HG02938 (cell line): ENCODE measurements at regions not wholly inside any gene's neighbourhood (a gene's known extent, or its start where the extent isn't known, plus 50 kb on each side); places are given as distances from the start of the nearest gene placed in this dataset.

Experiments used
- ATAC-seq: cut with Tn5 transposase; IDR thresholded peaks from one replicate; pipeline ENCODE4 v1.9.1; 2021; ENCODE audit warnings: mild to moderate bottlenecking, moderate library complexity; ENCODE audit not compliant: unreplicated experiment

DNA sequence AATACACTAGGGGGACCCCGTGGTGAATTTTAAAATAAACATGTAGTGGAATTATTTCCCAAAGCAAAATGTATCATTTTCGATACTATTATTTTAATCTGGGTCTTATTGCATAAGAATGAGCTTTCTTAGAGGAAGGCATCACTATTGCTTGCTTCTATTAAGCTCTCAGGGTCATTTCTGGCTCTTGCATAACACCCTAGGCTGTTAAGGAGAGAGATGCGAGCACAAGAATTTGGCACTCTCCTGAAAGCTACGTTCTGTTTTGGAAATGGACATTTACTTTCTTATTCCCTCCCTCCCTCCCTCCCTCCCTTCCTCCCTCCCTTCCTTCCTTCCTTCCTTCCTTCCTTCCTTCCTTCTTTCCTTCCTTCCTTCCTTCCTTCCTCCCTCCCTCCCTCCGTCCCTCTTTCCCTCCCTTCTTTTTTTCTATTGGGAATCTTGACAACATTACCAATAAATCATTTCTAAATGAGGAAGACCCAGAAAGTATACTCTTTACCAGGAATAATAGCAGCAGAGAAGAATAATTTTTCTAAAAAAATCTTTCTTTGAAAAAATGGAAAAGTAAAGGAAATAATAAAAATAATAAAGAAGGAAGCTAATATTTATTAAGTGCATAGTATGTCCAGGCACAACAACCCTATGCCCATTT is 83.6 kb upstream of the BDNF start:
- no peak for ATAC-seq

DNA sequence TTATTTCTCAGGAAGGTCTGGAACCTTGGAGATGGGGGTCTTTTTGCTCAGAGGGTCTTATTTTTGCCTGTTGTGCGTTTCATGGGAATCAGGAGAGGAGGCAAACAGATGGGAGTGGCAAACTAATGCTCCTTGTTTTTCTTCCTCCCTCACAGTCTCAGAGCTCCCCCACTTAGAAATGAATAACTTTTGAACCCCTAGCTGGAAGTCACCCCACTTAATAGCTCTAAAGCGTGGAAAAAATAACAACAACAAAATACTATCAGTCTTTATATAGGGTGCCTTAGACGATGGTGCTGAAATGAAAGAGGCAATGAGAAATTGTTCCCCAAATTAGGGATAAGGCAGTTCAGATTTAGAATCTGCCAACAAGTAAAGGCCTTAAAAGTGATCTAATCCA is 76.8 kb upstream of the BDNF start:
- ATAC-seq: no peak

- no peak for ATAC-seq
These were observed 73.6 kb upstream of the BDNF start for GRCh38 chr11:27773884-27774283.

GRCh38 chr11:27771516-27771915 is 71.3 kb upstream of the BDNF start:
- no peak for ATAC-seq

GRCh38 chr11:27770576-27770975 is 70.3 kb upstream of the BDNF start:
- ATAC-seq: no peak

DNA sequence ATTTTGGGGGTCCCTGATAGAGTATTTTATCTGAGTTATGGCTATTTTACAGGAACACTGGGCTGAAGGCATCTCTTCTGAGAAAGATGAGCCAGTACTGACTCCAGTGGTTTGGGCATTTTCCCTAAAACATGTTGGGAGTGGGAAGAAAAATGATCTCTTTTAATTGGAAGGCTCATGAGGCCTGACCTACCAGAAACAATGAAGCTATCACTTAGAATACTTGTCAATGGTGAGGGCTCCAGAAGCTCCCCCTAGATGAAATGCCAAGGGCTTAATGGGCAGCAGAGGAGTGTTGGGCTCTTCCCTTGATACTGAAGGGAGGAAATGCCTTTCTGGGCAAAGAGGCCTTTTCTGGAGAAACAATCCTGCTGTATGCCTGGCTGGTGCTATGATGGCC is 63.5 kb upstream of the BDNF start:
- ATAC-seq: no peak

DNA sequence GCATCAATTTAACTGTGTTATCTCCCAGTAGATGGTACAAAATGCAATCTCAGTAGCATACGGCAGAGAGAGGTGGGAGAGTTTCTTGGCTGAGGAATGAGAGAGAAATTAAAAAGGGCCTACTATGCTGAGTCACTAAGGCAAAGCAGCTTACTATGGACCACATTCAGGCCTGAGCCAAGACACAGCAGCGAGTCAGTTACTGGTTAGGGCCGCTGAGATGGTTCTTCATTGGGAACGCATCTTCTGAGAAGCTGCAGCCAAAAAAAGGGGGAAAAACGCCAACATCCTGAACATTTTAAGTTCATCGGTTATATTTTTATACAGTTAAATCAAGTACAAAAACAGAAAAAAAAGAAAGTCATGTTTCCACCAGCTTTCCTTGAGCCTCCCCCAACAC is 61.1 kb upstream of the BDNF start:
- ATAC-seq: no peak

DNA sequence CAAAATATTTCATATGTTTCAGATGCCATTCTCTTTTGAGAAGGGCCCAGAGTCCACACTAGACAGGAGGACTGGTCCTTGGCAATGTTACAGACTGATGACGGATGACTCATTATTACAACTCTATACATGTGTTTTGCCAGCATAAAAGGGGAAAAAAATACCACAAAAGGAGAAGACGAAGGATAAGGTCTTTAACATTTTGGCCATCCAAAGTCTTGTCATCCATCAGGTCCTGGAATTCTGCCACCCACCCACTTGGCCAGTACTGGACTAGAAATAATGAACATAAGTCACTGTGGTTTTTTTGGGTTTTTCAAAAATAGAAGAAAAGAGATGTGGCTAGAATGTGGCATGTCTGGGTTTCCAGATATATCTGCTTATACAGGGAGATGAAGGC is 57.7 kb upstream of the BDNF start:
- no peak for ATAC-seq

DNA sequence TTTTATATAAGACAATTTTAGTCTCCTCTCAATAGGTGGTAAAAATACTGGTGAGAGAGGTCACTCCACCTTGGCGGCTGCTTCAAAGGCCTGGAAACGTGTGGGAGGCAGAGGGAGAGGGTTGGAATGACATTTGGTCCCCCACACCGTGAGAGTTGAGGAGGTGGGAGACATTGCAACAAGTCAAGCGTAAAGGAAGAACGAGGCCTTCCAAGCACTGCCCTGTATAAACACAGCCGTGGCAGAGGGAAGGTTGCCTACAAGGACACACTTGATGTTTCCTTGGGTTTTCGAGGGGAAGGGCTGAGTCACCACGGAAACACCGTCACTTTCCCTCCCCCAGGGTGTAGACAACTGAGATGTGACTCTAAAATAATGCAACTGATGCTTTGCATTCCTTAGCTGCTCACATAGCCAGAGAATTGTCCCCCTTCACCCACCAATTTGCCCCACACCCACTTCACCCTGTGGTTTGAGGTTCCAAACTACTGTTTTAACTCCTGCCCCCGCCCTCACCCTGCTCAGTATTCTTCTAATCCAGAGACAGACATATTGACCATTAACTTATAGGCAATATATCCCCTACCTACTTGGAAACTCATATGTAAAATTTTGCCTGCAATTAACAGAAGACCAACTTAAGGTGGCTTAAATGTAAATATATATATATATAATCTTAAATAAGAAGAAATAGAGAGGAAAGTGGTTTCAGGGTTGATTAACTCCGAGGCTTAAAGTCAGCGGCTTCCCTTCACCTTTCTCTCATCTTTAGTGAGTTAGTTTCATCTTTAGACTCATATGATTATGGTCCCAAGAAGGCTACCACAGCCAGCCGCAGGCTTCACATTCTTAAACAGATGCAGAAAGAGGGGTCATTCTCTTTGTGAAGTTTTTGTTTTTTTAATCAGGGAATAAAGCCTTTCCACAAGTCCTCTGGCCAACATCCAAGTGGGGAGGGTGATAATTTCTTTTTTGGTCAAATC is 54.1 kb upstream of the BDNF start:
- ATAC-seq: no peak
